ENCODE measurements at regions not wholly inside any gene's neighbourhood (a gene's known extent, or its start where the extent isn't known, plus 50 kb on each side); places are given as distances from the start of the nearest gene placed in this dataset.

DNA sequence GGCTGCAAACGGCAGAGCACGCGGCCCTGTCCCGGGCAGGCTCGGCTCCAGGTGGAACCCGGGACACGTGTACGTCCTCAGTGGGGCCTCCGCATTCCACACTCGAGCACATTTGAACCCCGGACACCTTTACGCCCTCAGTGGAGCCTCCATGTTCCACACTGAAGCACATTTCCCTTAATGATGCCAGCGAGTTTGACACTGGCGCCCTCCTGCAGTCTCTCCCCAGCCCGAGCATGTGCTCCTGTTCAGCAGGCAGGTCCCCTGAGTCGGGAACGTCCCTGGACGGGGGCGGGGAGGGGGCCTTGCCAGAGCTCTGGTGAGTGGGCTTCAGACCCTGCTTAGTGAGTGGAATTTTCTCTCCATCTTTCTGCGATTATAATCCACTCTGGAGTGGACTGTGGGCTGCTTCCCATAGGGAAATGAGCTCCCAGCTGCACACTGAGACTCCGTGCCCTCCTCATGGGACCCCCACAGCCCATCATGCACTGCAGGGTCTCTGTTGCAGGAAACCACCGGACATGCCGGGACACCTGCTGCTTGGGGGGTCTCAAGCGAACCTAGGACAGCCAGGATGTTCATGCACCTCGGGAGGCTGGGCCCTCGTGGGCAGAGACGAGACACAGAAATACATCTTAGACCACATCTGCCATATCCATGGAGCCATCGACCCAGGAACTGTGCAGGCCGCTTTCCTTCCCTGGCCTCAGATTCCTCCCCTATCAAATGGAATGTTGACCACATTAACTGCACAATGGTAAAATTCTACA is 70.3 kb upstream of the SNTG2 start:
- Histone ChIP-seq H4K20me1 (ENCODE audit: insufficient read depth) (no peaks in the 10 kb centered on the region), H3K9me3 (no peaks in the 10 kb centered on the region; the same call in 1 of the 2 replicates), H3K4me1 (ENCODE audit: control insufficient read depth in 1 of 2, insufficient read depth in 2 of 2, low read depth in 1 of 2, low read length in 1 of 2) (no peaks in the 10 kb centered on the region), H2AFZ (ENCODE audit: low read depth) (no peak overlapping the region), H3K79me2 (ENCODE audit: insufficient read depth) (no peaks in the 10 kb centered on the region), H3K27ac (ENCODE audit: low read depth in 2 of 2, low read length in 1 of 2) (no peak overlapping the region), H3K27me3 (ENCODE audit: insufficient read depth) (no peaks in the 10 kb centered on the region), H3K9ac (no peak overlapping the region), H3K36me3 (replicated peaks in 1 of 2; ENCODE audit: control insufficient read depth in 1 of 2, insufficient read depth in 2 of 2, low read length in 1 of 2) (no peaks in the 10 kb centered on the region), H3K9me2 (no peaks in the 10 kb centered on the region), H3K4me2 (no peak overlapping the region), H3F3A (replicated peaks; ENCODE audit: insufficient read depth) (no peaks in the 10 kb centered on the region), H3K4me3 (ENCODE audit: low read depth in 2 of 2, low read length in 1 of 2) (no peak overlapping the region)
- CTCF ChIA-PET, result interaction anchor here (0.6 kb wide), 1 partner anchor 259 kb away, joined by 3 read pairs; no protein-coding TSS in a partner anchor
- TF ChIP-seq JUND (IDR thresholded peaks at IDR 0.05) (no peak), RFX5 (IDR thresholded peaks at IDR 0.05; ENCODE audit: low read length) (no peak), TAF1 (IDR thresholded peaks at IDR 0.05; ENCODE audit: borderline replicate concordance, low read depth, low read length) (no peak), NRF1 (IDR thresholded peaks at IDR 0.05; ENCODE audit: low read depth, low read length) (no peak), FOSL2 (IDR thresholded peaks at IDR 0.05; ENCODE audit: borderline replicate concordance, low read depth) (no peak), RAD21 (IDR thresholded peaks at IDR 0.05; ENCODE audit: low read length) (no peak), SMC3 (IDR thresholded peaks at IDR 0.05; ENCODE audit: low read depth, low read length) (no peak), FOXJ3 (CRISPR knock-in tag; IDR thresholded peaks at IDR 0.05) (no peak), ELF1 (IDR thresholded peaks at IDR 0.05) (no peak), RCOR1 (IDR thresholded peaks at IDR 0.05; ENCODE audit: low read length) (no peak), GATA2 (CRISPR knock-in tag; IDR thresholded peaks at IDR 0.05) (no peak)
- TF ChIP-seq, protein P1, sequence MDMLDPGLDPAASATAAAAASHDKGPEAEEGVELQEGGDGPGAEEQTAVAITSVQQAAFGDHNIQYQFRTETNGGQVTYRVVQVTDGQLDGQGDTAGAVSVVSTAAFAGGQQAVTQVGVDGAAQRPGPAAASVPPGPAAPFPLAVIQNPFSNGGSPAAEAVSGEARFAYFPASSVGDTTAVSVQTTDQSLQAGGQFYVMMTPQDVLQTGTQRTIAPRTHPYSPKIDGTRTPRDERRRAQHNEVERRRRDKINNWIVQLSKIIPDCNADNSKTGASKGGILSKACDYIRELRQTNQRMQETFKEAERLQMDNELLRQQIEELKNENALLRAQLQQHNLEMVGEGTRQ (IDR thresholded peaks at IDR 0.05; ENCODE audit: borderline replicate concordance, low read depth, low read length), result no peak
- TF ChIP-seq, protein P2, sequence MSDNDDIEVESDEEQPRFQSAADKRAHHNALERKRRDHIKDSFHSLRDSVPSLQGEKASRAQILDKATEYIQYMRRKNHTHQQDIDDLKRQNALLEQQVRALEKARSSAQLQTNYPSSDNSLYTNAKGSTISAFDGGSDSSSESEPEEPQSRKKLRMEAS (IDR thresholded peaks at IDR 0.05; ENCODE audit: low read depth), result no peak
- TF ChIP-seq, protein P3, sequence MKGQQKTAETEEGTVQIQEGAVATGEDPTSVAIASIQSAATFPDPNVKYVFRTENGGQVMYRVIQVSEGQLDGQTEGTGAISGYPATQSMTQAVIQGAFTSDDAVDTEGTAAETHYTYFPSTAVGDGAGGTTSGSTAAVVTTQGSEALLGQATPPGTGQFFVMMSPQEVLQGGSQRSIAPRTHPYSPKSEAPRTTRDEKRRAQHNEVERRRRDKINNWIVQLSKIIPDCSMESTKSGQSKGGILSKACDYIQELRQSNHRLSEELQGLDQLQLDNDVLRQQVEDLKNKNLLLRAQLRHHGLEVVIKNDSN (IDR thresholded peaks at IDR 0.05; ENCODE audit: borderline replicate concordance, low read depth), result no peak
- 54% methylated on average over 23 of the region's 29 CpGs for WGBS (ENCODE audit: low lambda C conversion rate)
- POLR2A ChIA-PET, result no interaction called here
- DNase-seq, result no peak

DNA sequence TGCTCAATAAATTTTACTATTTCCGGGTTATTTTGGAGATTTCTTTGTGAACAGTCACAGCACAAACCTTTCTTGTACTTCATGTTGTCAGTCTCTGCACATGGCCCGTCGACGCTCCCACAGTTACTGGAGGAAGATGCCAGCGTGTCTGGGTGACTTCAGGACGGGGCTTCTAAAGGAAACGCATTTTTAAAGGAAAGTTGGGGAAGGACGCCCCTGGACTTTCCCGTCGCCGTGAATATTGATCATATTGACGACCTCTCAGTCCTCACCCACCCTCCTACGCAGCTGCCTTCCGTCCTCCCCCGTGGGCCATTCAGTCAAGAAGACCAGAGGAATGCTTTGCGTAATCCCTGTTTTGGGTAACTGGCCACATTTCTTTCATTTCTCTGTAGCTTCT is 71.1 kb upstream of the SNTG2 start:
- ChIA-PET CTCF (no interaction called here), POLR2A (no interaction called here)
- DNase-seq, result no peak
- Histone ChIP-seq H3K36me3 (replicated peaks in 1 of 2; ENCODE audit: control insufficient read depth in 1 of 2, insufficient read depth in 2 of 2, low read length in 1 of 2) (no peaks in the 10 kb centered on the region), H3K27ac (ENCODE audit: low read depth in 2 of 2, low read length in 1 of 2) (no peak overlapping the region), H3K9ac (no peak overlapping the region), H2AFZ (ENCODE audit: low read depth) (no peak overlapping the region), H3K9me2 (no peaks in the 10 kb centered on the region), H3K27me3 (ENCODE audit: insufficient read depth) (no peaks in the 10 kb centered on the region), H4K20me1 (ENCODE audit: insufficient read depth) (no peaks in the 10 kb centered on the region), H3K79me2 (ENCODE audit: insufficient read depth) (no peaks in the 10 kb centered on the region), H3K4me1 (ENCODE audit: control insufficient read depth in 1 of 2, insufficient read depth in 2 of 2, low read depth in 1 of 2, low read length in 1 of 2) (no peaks in the 10 kb centered on the region), H3K4me3 (ENCODE audit: low read depth in 2 of 2, low read length in 1 of 2) (no peak overlapping the region), H3F3A (replicated peaks; ENCODE audit: insufficient read depth) (no peaks in the 10 kb centered on the region), H3K9me3 (no peaks in the 10 kb centered on the region; the same call in 1 of the 2 replicates), H3K4me2 (no peak overlapping the region)
- 63% methylated on average over 16 of the region's 16 CpGs for WGBS (ENCODE audit: low lambda C conversion rate)
- TF ChIP-seq FOXM1 (IDR thresholded peaks at IDR 0.05; ENCODE audit: low read depth) (no peak), NFIC (IDR thresholded peaks at IDR 0.05; ENCODE audit: borderline replicate concordance) (no peak), FOSL2 (IDR thresholded peaks at IDR 0.05; ENCODE audit: borderline replicate concordance, low read depth) (no peak), MXI1 (IDR thresholded peaks at IDR 0.05; ENCODE audit: low read depth, low read length) (no peak)
- TF ChIP-seq, protein P4, sequence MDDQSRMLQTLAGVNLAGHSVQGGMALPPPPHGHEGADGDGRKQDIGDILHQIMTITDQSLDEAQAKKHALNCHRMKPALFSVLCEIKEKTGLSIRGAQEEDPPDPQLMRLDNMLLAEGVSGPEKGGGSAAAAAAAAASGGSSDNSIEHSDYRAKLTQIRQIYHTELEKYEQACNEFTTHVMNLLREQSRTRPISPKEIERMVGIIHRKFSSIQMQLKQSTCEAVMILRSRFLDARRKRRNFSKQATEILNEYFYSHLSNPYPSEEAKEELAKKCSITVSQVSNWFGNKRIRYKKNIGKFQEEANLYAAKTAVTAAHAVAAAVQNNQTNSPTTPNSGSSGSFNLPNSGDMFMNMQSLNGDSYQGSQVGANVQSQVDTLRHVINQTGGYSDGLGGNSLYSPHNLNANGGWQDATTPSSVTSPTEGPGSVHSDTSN (IDR thresholded peaks at IDR 0.05), result no peak
- TF ChIP-seq, protein P2 (IDR thresholded peaks at IDR 0.05; ENCODE audit: low read depth), result no peak
